A549 (cell line): ENCODE measurements at regions not wholly inside any gene's neighbourhood (a gene's known extent, or its start where the extent isn't known, plus 50 kb on each side); places are given as distances from the start of the nearest gene placed in this dataset.

Source experiments
- CEBPB ChIP-seq, 2 experiments: fragments of >200 bp in 1 of 2; sonication (Bioruptor Twin) in 1 of 2; formaldehyde crosslinking in 1 of 2; IDR thresholded peaks; 2 replicates each; pipeline ENCODE4 v1.6.1; 2012 to 2016
- EP300 ChIP-seq, 2 experiments: fragments of >200 bp; sonication (Bioruptor Twin); formaldehyde crosslinking; IDR thresholded peaks; 2 replicates in 1 of 2; 3 replicates in 1 of 2; pipeline ENCODE4 v1.6.1; 2016 to 2017
- ESRRA ChIP-seq: fragments of 150-350 bp; IDR thresholded peaks from 2 replicates; pipeline ENCODE4 v1.6.1; 2014; ENCODE audit warnings: mild to moderate bottlenecking, low read length, borderline replicate concordance
- KDM1A ChIP-seq: fragments of 200-600 bp; sonication (generic); IDR thresholded peaks from 2 replicates; pipeline ENCODE4 v1.6.1; 2016; ENCODE audit warnings: low read depth, mild to moderate bottlenecking
- MAFK ChIP-seq: fragments of 450-650 bp; IDR thresholded peaks from 2 replicates; pipeline ENCODE4 v1.6.1; 2014; ENCODE audit not compliant: partially characterized antibody
- NFE2L2 ChIP-seq: fragments of 150-350 bp; conservative IDR thresholded peaks from 2 replicates; pipeline ENCODE4 v1.6.1; 2014; ENCODE audit warnings: low read length
- PHF8 ChIP-seq: fragments of 200-600 bp; sonication (generic); IDR thresholded peaks from 2 replicates; pipeline ENCODE4 v1.6.1; 2016; ENCODE audit warnings: low read depth, mild to moderate bottlenecking, antibody characterized with exemption, moderate library complexity, borderline replicate concordance
- POLR2A ChIP-seq: IDR thresholded peaks from 2 replicates; pipeline ENCODE4 v1.6.1; 2012; ENCODE audit warnings: mild to moderate bottlenecking, low read length
- SMC3 ChIP-seq: fragments of >200 bp; sonication (Bioruptor Twin); formaldehyde crosslinking; IDR thresholded peaks from 3 replicates; pipeline ENCODE4 v1.6.1; 2018; ENCODE audit warnings: inconsistent platforms
- TP53 ChIP-seq: fragments of 250-450 bp; sonication (Bioruptor Pico); IDR thresholded peaks from 2 replicates; pipeline ENCODE4 v1.5.0; 2021; ENCODE audit warnings: mild to moderate bottlenecking, moderate library complexity
- TF ChIP-seq, protein P1 (sequence below): fragments of >200 bp; sonication (Bioruptor Twin); formaldehyde crosslinking; IDR thresholded peaks from 3 replicates; pipeline ENCODE4 v1.5.1; 2016
- TF ChIP-seq, protein P2 (sequence below): fragments of >200 bp; sonication (Bioruptor Twin); formaldehyde crosslinking; IDR thresholded peaks from 3 replicates; pipeline ENCODE4 v1.6.1; 2016
- TF ChIP-seq, protein P3 (sequence below): fragments of 200-600 bp; sonication (generic); IDR thresholded peaks from 2 replicates; pipeline ENCODE4 v1.6.1; 2016; ENCODE audit warnings: antibody characterized with exemption, mild to moderate bottlenecking, moderate library complexity
- TF ChIP-seq, protein P4 (sequence below): IDR thresholded peaks from 2 replicates; pipeline ENCODE4 v1.6.1; 2012

DNA sequence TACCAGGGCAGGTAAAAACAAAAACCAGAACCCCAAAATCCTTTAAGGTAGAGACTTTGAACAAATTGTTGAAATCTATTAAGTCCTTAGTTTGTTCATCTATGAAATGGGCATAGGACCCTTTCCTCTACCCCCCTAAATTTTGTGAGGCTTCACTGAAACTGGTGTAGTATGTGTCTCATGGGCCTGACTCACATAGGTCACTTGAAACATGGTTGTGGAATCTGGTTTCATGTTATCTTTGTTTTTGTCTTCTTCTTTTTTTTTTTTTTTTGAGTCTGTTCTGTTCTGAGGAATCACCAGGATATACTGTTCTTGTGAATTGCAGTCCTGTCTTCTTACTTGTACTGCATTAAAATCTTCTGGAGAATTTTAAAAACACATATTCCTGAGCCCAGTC is 202.2 kb downstream of the KTN1 start:
- TF ChIP-seq, protein P1, sequence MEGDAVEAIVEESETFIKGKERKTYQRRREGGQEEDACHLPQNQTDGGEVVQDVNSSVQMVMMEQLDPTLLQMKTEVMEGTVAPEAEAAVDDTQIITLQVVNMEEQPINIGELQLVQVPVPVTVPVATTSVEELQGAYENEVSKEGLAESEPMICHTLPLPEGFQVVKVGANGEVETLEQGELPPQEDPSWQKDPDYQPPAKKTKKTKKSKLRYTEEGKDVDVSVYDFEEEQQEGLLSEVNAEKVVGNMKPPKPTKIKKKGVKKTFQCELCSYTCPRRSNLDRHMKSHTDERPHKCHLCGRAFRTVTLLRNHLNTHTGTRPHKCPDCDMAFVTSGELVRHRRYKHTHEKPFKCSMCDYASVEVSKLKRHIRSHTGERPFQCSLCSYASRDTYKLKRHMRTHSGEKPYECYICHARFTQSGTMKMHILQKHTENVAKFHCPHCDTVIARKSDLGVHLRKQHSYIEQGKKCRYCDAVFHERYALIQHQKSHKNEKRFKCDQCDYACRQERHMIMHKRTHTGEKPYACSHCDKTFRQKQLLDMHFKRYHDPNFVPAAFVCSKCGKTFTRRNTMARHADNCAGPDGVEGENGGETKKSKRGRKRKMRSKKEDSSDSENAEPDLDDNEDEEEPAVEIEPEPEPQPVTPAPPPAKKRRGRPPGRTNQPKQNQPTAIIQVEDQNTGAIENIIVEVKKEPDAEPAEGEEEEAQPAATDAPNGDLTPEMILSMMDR: no peak
- TF ChIP-seq POLR2A: no peak
- TF ChIP-seq SMC3: no peak
- TF ChIP-seq, protein P2, sequence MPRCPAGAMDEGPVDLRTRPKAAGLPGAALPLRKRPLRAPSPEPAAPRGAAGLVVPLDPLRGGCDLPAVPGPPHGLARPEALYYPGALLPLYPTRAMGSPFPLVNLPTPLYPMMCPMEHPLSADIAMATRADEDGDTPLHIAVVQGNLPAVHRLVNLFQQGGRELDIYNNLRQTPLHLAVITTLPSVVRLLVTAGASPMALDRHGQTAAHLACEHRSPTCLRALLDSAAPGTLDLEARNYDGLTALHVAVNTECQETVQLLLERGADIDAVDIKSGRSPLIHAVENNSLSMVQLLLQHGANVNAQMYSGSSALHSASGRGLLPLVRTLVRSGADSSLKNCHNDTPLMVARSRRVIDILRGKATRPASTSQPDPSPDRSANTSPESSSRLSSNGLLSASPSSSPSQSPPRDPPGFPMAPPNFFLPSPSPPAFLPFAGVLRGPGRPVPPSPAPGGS: no peak
- TF ChIP-seq, protein P3, sequence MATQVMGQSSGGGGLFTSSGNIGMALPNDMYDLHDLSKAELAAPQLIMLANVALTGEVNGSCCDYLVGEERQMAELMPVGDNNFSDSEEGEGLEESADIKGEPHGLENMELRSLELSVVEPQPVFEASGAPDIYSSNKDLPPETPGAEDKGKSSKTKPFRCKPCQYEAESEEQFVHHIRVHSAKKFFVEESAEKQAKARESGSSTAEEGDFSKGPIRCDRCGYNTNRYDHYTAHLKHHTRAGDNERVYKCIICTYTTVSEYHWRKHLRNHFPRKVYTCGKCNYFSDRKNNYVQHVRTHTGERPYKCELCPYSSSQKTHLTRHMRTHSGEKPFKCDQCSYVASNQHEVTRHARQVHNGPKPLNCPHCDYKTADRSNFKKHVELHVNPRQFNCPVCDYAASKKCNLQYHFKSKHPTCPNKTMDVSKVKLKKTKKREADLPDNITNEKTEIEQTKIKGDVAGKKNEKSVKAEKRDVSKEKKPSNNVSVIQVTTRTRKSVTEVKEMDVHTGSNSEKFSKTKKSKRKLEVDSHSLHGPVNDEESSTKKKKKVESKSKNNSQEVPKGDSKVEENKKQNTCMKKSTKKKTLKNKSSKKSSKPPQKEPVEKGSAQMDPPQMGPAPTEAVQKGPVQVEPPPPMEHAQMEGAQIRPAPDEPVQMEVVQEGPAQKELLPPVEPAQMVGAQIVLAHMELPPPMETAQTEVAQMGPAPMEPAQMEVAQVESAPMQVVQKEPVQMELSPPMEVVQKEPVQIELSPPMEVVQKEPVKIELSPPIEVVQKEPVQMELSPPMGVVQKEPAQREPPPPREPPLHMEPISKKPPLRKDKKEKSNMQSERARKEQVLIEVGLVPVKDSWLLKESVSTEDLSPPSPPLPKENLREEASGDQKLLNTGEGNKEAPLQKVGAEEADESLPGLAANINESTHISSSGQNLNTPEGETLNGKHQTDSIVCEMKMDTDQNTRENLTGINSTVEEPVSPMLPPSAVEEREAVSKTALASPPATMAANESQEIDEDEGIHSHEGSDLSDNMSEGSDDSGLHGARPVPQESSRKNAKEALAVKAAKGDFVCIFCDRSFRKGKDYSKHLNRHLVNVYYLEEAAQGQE: no peak
- TF ChIP-seq MAFK: no peak
- TF ChIP-seq NFE2L2: no peak
- TF ChIP-seq CEBPB (IDR thresholded peaks at IDR 0.05): no peak
- TF ChIP-seq, protein P4, sequence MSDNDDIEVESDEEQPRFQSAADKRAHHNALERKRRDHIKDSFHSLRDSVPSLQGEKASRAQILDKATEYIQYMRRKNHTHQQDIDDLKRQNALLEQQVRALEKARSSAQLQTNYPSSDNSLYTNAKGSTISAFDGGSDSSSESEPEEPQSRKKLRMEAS: no peak
- TF ChIP-seq TP53 (CRISPR knock-in tag): no peak
- TF ChIP-seq PHF8: no peak
- no peak for TF ChIP-seq KDM1A
- TF ChIP-seq EP300 (IDR thresholded peaks at IDR 0.05): no peak
- no peak for TF ChIP-seq ESRRA
